SJCRH30 (cell line): ENCODE measurements at regions not wholly inside any gene's neighbourhood (a gene's known extent, or its start where the extent isn't known, plus 50 kb on each side); places are given as distances from the start of the nearest gene placed in this dataset.

Experiments
- DNase-seq, 2 experiments: peaks; one replicate each; pipeline ENCODE4 v3.0.0-alpha.2; 2015 to 2020
- H3K27ac ChIP-seq: fragments of 250-450 bp; sonication (Bioruptor Pico); 2 replicates; pipeline ENCODE4 v1.5.1; 2020; ENCODE audit warnings: mild to moderate bottlenecking, moderate library complexity
- H3K27me3 ChIP-seq: fragments of 250-450 bp; sonication (Bioruptor Pico); 2 replicates; pipeline ENCODE4 v1.5.1; 2020; ENCODE audit warnings: mild to moderate bottlenecking, moderate library complexity
- H3K36me3 ChIP-seq: fragments of 250-450 bp; sonication (Bioruptor Pico); 2 replicates; pipeline ENCODE4 v1.5.1; 2020; ENCODE audit warnings: mild to moderate bottlenecking, moderate library complexity
- H3K4me1 ChIP-seq: fragments of 250-450 bp; sonication (Bioruptor Pico); 2 replicates; pipeline ENCODE4 v1.5.1; 2020; ENCODE audit warnings: mild to moderate bottlenecking, moderate library complexity
- H3K4me3 ChIP-seq: fragments of 250-450 bp; sonication (Bioruptor Pico); 2 replicates; pipeline ENCODE4 v1.5.1; 2020; ENCODE audit warnings: mild to moderate bottlenecking, moderate library complexity
- H3K9me3 ChIP-seq: fragments of 250-450 bp; sonication (Bioruptor Pico); replicated peaks from 2 replicates; pipeline ENCODE4 v1.5.1; 2020; ENCODE audit warnings: mild to moderate bottlenecking, moderate library complexity

- no peak overlapping the region for H3K4me3 ChIP-seq
- no peaks in the 10 kb centered on the region for H3K27me3 ChIP-seq
- H3K4me1 ChIP-seq = no peaks in the 10 kb centered on the region
- no peaks in the 10 kb centered on the region for H3K36me3 ChIP-seq
- no peaks in the 10 kb centered on the region for H3K9me3 ChIP-seq
- H3K27ac ChIP-seq = no peak overlapping the region
- DNase-seq = no peak
Observed at GRCh38 chr6:19682859-19683258, 154.3 kb upstream of the ID4 start.

GRCh38 chr6:19690325-19691075 lies 146.7 kb upstream of the ID4 start:
- no peaks in the 10 kb centered on the region for H3K27me3 ChIP-seq
- no peaks in the 10 kb centered on the region for H3K4me1 ChIP-seq

GRCh38 chr6:19691465-19692167 lies 145.6 kb upstream of the ID4 start:
- H3K27me3 ChIP-seq = no peaks in the 10 kb centered on the region
- no peak for DNase-seq
- H3K9me3 ChIP-seq = no peaks in the 10 kb centered on the region
- no peak overlapping the region for H3K27ac ChIP-seq
- no peaks in the 10 kb centered on the region for H3K4me1 ChIP-seq
- no peak overlapping the region for H3K4me3 ChIP-seq
- H3K36me3 ChIP-seq = no peaks in the 10 kb centered on the region

More at GRCh38 chr6:19690325-19691075, 146.7 kb upstream of the ID4 start:
- H3K9me3 ChIP-seq = no peaks in the 10 kb centered on the region
- DNase-seq = no peak
- H3K27ac ChIP-seq = no peak overlapping the region
- no peaks in the 10 kb centered on the region for H3K36me3 ChIP-seq
- no peak overlapping the region for H3K4me3 ChIP-seq

- H3K4me3 ChIP-seq = no peak overlapping the region
- no peaks in the 10 kb centered on the region for H3K27me3 ChIP-seq
- H3K36me3 ChIP-seq = no peaks in the 10 kb centered on the region
- no peaks in the 10 kb centered on the region for H3K9me3 ChIP-seq
- no peaks in the 10 kb centered on the region for H3K4me1 ChIP-seq
- DNase-seq = no peak
- H3K27ac ChIP-seq = no peak overlapping the region
Observed at GRCh38 chr6:19692506-19693298, 144.5 kb upstream of the ID4 start.

GRCh38 chr6:19694697-19695096 lies 142.5 kb upstream of the ID4 start:
- DNase-seq = no peak
- no peak overlapping the region for H3K27ac ChIP-seq
- no peak overlapping the region for H3K4me3 ChIP-seq
- H3K9me3 ChIP-seq = no peaks in the 10 kb centered on the region
- no peaks in the 10 kb centered on the region for H3K36me3 ChIP-seq
- H3K4me1 ChIP-seq = no peaks in the 10 kb centered on the region
- H3K27me3 ChIP-seq = no peaks in the 10 kb centered on the region

- DNase-seq = no peak
- no peaks in the 10 kb centered on the region for H3K36me3 ChIP-seq
- H3K27me3 ChIP-seq = no peaks in the 10 kb centered on the region
- H3K4me1 ChIP-seq = no peaks in the 10 kb centered on the region
- H3K4me3 ChIP-seq = no peak overlapping the region
- no peaks in the 10 kb centered on the region for H3K9me3 ChIP-seq
- no peak overlapping the region for H3K27ac ChIP-seq
Observed at GRCh38 chr6:19697744-19698290, 139.4 kb upstream of the ID4 start.

GRCh38 chr6:19699932-19700331 lies 137.2 kb upstream of the ID4 start:
- H3K4me1 ChIP-seq = no peaks in the 10 kb centered on the region
- no peak overlapping the region for H3K4me3 ChIP-seq
- H3K27ac ChIP-seq = no peak overlapping the region
- no peak for DNase-seq
- no peaks in the 10 kb centered on the region for H3K36me3 ChIP-seq
- H3K27me3 ChIP-seq = no peaks in the 10 kb centered on the region
- no peaks in the 10 kb centered on the region for H3K9me3 ChIP-seq

GRCh38 chr6:19705606-19706005 lies 131.6 kb upstream of the ID4 start:
- Histone ChIP-seq H3K9me3 (no peaks in the 10 kb centered on the region), H3K36me3 (no peaks in the 10 kb centered on the region), H3K4me1 (no peaks in the 10 kb centered on the region), H3K4me3 (no peak overlapping the region), H3K27me3 (no peaks in the 10 kb centered on the region), H3K27ac (no peak overlapping the region)
- no peak for DNase-seq

- H3K4me3 ChIP-seq = no peak overlapping the region
- no peaks in the 10 kb centered on the region for H3K9me3 ChIP-seq
- no peak overlapping the region for H3K27ac ChIP-seq
- no peaks in the 10 kb centered on the region for H3K4me1 ChIP-seq
- DNase-seq = no peak
- no peaks in the 10 kb centered on the region for H3K36me3 ChIP-seq
- H3K27me3 ChIP-seq = no peaks in the 10 kb centered on the region
Observed at GRCh38 chr6:19712012-19712688, 125.0 kb upstream of the ID4 start.

GRCh38 chr6:19712998-19713397 lies 124.2 kb upstream of the ID4 start:
- Histone ChIP-seq H3K9me3 (no peaks in the 10 kb centered on the region), H3K4me3 (no peak overlapping the region), H3K36me3 (no peaks in the 10 kb centered on the region), H3K4me1 (no peaks in the 10 kb centered on the region), H3K27ac (no peak overlapping the region), H3K27me3 (no peaks in the 10 kb centered on the region)
- DNase-seq = no peak

GRCh38 chr6:19713411-19713810 lies 123.8 kb upstream of the ID4 start:
- Histone ChIP-seq H3K9me3 (no peaks in the 10 kb centered on the region), H3K27me3 (no peaks in the 10 kb centered on the region), H3K4me3 (no peak overlapping the region), H3K27ac (no peak overlapping the region), H3K36me3 (no peaks in the 10 kb centered on the region), H3K4me1 (no peaks in the 10 kb centered on the region)
- no peak for DNase-seq

- DNase-seq = no peak
- H3K4me3 ChIP-seq = no peak overlapping the region
- no peaks in the 10 kb centered on the region for H3K9me3 ChIP-seq
- no peaks in the 10 kb centered on the region for H3K27me3 ChIP-seq
- H3K27ac ChIP-seq = no peak overlapping the region
- H3K36me3 ChIP-seq = no peaks in the 10 kb centered on the region
- no peaks in the 10 kb centered on the region for H3K4me1 ChIP-seq
Observed at GRCh38 chr6:19713984-19714383, 123.2 kb upstream of the ID4 start.

- H3K4me3 ChIP-seq = no peak overlapping the region
- H3K36me3 ChIP-seq = no peaks in the 10 kb centered on the region
- no peaks in the 10 kb centered on the region for H3K9me3 ChIP-seq
- H3K4me1 ChIP-seq = no peaks in the 10 kb centered on the region
- no peak for DNase-seq
- no peaks in the 10 kb centered on the region for H3K27me3 ChIP-seq
- H3K27ac ChIP-seq = no peak overlapping the region
Observed at GRCh38 chr6:19714434-19715166, 122.6 kb upstream of the ID4 start.

GRCh38 chr6:19715167-19715551 lies 122.0 kb upstream of the ID4 start:
- Histone ChIP-seq H3K27ac (no peak overlapping the region), H3K9me3 (no peaks in the 10 kb centered on the region), H3K27me3 (no peaks in the 10 kb centered on the region), H3K4me1 (no peaks in the 10 kb centered on the region), H3K36me3 (no peaks in the 10 kb centered on the region), H3K4me3 (no peak overlapping the region)
- DNase-seq = no peak
